GM21390 (cell line): ENCODE measurements at regions not wholly inside any gene's neighbourhood (a gene's known extent, or its start where the extent isn't known, plus 50 kb on each side); places are given as distances from the start of the nearest gene placed in this dataset.

Source experiments
- ATAC-seq: cut with Tn5 transposase; IDR thresholded peaks from one replicate; pipeline ENCODE4 v1.9.1; 2021; ENCODE audit not compliant: unreplicated experiment

DNA sequence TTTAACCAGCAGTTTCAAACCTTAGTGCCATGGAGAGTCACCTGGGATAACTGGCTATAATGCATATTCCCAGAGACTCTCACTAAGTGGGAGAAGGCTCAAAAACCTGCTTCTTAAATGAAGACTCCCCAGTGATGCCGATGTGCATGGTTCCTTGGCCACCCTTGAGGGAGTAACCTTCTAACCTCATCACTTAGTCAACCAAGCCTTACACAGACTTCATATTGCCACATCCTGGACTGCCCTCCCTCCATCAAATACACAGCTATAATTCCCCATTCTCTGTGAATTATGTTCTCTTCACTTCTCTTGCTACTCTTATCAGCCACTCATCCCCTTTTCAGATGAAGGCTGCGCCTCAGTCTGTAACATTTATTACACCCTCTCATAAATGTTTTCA is 462.9 kb upstream of the RGPD4 start:
- no peak for ATAC-seq

DNA sequence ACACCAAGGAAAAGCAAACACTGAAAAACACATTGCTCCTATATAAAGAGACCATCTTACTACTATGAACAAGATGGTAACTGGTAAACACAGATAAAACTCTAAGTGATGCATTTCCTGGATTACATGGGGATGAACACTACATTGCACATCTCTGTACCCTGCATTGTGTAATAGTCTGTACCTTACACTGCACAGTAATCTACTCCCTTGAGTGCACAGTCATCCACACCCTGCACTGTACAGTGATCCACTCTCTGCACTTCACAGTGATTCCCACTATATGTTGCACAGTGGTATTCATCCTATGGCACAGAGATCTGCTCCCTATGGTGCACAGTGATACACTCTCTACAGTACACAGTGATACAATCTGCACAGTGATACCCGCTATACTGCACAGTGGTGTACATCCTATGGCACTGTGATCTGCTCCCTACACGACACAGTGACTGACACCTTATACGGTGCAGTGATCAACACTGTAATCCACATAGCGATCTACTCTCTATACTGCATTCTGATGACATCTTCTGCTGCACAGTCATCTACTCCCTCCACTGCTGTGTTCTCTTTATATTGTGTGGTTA is 462.2 kb upstream of the RGPD4 start:
- no peak for ATAC-seq

DNA sequence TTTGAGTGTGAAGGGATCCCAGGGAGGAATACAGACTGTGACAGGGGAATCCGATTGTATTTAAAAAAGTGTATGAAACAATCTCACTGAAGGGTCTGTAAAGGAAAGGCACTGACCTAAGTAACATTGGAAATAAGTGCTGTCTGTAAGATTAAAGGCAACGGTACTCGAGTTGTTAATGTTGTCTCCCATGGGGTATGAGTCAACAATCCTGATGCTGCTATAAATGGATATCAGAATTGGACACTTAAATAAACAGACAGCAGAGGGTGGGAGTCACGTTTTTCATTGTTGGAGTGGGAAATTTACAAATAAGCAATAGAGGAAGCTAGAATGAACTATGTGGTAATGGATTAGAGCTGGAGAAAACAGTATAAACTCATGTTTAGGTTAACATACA is 452.4 kb upstream of the RGPD4 start:
- ATAC-seq, result no peak

DNA sequence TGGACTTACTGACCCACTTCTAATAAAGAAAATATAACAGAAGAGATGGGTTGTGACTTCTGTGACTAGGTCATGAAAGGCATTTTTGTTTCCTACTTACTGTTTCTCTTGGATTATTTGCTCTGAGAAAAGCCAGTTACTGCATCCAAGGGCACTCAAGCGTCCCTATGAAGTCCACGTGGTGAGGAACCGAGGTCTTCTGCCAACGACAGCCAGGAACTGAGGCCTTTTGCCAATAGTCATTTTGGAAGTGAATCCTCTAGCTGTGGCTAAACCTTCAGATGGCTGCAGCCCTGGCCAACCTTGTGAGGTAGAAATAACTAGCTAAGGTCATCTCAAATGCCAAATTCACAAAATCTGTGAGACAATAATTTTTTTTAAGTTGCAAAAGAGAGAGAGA is 449.8 kb upstream of the RGPD4 start:
- no peak for ATAC-seq

DNA sequence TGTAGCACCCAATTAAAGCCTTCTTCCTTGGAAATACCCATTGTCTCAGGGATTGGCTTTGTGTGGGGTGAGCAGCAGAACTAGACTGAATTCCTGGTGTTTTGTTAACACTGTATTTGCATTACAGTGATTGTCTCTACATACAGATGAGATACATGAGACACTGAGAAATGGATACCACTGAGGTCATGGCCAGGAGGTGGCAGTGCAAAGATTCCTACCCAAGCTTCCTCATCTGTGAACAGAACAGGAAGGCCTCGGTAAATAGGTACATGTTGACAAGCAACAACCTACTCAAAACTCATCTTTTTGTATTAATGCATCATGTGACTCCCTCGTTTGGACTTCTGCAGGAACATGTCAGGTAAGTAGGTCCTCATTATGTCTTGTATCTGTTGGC is 445.8 kb upstream of the RGPD4 start:
- no peak for ATAC-seq

DNA sequence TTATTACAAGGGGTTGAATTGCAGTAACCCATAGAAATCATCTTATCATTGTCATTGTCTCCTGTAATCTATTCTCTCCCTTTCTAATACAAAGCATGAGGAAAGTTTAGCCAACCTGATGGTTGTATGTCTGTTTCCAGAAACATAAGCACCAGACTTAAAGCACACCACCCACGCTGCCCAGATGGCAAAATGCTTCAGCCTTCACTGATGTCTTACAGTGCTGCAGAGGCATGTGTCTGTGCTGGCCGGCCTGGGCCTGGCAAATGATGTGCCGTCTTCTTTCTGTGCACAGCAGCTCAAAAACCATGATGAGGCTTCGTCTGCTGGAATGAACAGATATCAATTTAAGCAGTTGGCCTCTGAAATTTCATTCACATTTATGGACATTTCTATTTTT is 443.0 kb upstream of the RGPD4 start:
- ATAC-seq, result no peak

DNA sequence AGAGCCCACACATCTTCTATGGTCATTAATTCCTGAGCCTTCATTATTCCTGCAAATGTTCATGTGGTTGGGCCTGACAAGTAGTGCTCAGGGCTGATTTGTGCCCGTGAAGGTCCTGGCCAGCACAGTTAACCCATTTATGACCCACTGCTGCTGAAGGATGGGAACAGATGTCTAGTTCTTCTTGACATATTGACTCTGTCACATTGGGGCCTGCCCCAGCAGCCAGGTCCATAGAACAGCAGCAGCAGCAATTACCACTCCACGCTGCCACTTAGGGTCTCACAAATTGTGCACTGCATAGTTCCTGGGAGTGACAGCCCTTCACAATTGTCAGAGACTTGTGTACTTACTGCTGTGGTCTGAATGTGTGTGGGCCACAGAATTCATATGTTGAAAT is 442.3 kb upstream of the RGPD4 start:
- no peak for ATAC-seq

DNA sequence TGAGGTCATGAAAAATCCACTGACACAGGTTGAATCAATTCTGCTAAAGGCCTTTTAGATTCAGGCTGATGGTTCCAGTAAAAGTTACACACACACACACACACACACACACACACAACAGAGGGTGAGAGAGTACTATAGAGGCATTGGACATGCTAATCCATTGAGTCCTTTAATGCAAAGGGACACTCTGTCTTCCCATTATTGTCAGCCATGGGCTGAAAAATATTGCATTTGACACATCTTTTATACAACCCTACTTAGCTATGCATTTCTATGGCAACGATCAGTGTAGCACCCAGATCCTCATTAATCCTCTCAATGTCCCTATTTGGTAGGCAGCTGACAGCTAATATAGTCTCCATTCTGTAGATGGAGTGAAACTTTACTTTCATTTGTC is 440.8 kb upstream of the RGPD4 start:
- ATAC-seq, result no peak

DNA sequence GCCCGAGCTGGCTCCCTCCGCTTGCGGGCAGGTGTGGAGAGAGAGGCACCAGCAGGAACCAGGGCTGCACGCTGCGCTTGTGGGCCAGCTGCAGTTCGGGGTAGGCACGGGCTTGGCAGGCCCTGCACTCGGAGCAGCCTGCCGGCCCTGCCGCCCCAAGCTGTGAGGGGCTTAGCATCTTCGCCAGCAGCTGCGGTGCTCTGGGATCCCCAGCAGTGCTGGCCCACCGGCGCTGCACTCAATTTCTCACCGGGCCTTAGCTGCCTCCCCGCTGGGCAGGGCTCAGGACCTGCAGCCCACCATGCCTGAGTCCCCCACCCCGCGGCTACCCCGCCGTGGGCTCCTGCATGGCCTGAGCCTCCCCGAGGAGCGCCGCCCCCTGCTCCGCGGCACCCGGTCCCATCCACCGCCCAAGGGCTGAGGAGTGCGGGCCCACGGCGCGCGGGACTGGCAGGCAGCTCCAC is 434.4 kb upstream of the RGPD4 start:
- ATAC-seq, result no peak

DNA sequence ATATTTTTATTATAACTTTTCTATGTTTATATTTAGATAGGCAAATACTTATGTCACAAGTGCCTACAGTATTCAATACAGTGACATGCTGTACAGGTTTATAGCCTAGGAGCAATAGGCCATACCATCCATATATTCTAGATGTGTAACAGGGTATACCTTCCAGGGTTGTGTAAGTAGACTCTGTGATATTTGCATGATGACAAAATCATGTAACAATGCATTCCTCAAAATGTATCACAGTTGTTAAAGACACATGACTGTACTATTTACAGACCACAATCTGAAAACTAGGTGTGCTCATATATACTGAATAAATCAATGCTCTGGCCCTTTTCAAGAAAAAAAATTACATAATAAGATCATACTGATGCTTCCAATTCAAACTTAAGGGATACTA is 433.2 kb upstream of the RGPD4 start:
- ATAC-seq, result no peak

DNA sequence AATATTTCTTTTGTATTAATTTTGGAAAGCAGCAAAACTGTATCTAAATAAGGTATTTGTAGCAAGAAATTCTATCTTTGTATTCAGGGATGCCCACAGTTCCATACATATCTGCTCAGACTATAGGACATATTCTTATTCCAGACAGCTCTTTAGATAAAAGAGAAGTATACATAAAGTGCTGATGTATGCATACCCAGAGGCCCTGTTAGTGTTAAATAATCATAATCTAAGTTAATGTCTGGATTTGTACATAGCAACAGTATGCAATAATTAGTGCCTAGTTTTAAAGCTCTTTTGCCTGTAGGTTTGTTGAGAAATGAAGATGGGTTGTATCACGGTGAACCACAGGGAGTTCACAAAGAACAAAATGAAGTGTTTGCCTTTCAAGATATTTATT is 428.0 kb upstream of the RGPD4 start:
- ATAC-seq, result no peak

DNA sequence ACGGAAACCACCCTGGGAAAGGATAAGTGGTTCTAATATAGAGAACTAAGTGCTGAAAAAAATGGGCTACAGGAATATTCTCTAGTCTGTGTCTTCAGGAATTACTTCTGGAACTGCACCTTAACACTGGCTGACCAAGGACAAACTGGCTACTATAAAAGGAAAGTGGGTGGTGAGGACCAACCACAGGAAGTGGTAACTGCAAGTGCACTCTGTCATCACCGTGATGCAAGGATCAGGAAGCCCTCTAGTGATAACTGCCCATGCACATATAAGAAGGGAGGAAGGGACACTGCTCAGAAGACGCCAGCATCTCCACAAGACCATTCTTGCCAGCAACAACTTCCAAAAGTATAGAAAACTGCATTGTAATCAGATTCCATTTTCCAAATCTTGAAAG is 424.4 kb upstream of the RGPD4 start:
- no peak for ATAC-seq

DNA sequence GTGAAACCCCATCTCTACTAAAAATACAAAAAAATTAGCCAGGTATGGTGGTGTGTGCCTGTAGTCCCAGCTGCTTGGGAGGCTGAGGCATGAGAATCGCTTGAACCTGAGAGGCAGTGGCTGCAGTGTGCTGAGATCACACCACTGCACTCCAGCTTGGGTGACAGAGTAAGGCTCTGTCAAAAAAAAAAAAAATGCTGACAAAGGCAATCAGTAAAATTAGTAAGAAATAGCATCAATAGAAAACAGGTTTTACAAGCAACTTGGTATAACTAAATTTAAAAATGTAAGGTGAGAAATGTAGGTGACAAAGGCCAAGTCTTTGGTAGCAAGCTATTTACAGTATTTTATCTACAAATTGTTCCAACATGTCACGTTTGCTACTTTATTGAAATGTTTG is 421.4 kb upstream of the RGPD4 start:
- ATAC-seq, result no peak

DNA sequence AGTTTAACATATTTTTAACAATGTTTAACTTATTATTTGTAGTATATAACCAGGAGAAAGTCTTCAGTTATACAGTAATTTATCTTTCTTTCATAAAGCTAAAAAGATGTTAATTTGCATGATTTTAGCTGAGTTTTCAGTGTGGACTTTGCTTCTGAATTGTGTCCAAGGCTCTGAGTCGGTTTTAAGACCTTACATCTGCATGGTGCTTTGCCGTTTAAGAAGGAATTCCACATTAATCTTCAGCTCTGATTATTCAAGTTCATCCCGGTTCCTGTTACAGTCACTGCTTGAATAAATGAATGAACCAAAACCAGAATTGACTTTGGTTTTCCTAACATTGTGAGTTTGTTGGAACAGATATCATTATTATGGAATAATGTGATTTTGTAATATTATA is 419.7 kb upstream of the RGPD4 start:
- ATAC-seq, result no peak

DNA sequence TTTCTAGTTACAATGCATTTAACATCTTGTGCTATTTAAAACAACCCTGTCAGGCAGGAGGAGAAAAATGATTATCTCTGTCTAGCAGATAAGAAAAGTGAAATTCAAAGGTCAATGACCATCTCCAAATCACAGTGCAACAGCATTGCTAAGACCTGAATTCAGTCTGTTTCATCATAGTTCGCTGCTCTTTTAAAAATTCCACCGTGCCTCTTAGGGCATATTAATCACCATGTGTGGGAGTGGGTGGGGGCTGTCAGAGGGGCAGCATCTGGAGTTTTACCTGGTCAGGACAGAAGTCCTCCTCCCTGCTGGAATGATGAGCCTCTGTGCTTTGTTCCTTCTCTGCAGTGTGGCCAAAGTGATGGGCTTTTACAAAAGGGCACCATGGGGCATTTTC is 418.7 kb upstream of the RGPD4 start:
- ATAC-seq, result no peak

DNA sequence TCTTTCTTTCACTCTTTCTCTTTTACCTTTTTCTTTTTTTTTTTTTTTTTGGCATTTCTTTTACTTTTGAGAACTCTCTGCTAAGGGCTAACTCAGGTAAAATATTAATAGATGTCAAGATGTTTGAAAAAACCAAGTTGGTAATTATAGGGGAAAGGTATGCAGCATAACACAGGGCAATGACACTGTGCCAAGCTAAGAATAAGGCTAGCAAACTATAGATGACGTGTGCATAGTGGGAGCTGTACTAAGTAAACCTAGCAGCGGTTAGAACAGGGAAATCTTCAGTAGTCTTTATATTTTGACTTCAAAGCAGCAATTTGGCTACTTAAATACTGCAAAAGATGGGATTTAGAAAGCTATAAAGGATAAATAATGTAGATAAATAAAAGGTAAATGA is 415.4 kb upstream of the RGPD4 start:
- ATAC-seq, result no peak

DNA sequence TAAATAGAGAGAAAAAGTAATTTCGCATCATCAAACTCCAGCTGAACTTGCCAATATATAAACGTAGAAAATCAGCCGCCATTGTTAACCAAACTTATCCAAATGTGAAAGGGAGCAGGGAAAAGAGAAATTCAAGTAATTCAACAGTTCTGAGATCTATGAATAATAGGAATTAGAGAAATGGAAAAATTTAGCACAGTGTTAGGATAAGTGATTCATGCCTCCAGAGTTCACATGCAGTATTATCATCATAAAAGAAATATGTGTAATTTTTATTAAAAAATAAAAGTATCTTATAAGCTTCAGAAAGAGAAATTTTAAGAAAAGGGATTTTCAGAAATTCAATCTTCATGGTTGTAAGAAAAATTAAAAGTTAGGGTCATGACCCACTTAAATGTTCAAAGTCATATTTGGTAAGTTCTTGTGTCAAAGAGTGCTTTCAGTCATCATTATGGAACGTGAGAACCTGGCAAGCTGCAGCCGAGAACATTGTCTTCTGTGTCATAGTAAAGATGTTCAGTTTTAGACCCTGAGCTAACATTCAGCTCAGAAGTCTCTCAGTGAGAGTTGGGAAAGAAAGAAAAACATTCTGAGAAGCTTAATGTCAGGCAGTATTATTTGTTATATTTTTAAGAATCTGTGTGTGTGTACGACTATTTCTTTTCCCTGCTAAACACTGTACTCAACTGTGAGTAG is 414.3 kb upstream of the RGPD4 start:
- ATAC-seq, result no peak

DNA sequence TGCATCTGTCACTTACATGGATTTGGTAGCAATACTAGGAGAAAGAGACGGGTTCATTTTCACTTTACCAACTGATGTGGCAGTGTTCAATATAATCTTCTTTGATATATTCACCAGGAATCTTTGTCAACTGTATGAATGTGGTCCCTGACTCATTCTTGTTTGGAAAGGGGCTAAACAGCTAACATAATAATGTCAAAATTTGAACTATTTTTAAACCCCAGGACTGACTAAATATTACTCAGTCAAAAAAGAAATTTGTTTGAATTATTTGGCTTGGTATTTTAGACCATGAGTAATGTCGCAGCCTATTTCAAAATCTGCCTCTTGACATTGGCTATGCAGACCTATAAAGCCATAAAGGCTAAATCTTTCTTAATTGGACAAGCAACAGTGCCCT is 413.7 kb upstream of the RGPD4 start:
- no peak for ATAC-seq

DNA sequence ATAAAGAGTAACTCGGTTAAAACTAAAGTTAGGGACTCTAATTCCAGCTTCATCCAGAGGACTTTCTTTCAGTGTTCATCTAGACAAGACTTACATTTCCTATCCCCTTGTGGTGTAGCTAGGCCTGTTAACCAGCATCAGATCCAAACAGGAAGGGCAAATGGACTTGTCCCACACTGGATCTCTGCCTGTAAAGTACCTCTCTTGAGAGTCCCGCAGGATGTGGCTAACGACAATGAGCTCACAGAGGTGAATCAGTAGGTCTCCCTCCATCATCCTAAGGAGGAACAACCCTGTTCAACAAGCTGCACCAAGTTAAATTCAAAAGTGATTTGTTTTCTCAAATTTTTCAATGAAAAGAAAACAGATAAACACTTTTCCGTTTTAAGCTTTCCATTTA is 412.3 kb upstream of the RGPD4 start:
- no peak for ATAC-seq

DNA sequence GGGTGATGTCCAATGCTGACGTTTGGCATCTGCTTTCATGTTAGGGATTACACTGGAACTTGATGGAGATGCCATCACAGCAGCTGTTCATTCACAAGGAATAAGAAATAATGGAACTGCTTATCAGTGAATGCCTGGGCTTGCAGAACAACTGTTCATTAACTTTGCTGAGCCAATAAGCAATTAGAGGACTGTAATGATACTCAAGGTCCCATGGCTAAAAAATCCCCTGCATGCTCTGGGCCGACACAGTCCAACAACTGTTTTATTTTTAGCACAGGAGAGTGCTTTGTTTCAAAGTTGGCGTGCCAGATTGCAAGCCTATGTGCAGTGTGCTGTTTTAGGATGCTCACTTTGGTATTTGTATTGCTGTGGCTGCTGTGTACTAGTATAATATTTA is 408.0 kb upstream of the RGPD4 start:
- no peak for ATAC-seq

DNA sequence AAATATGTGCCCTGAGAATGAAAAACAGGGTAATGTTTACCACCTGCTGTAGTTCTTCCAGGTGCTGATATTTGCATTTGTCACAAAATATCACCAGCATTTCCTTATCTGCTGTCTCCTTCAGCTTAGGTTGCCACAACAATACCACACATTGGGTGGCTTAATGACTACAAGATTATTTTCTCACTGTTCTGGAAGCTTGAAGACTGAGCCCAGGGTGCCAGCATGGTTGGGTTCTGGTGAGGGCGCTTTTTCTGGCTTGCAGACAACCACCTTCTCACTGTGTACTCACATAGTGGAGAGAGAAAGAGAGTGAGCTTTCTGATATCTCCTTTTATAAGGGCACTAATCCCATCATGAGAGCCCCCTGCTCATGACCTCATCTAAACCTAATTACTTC is 407.5 kb upstream of the RGPD4 start:
- ATAC-seq, result no peak

DNA sequence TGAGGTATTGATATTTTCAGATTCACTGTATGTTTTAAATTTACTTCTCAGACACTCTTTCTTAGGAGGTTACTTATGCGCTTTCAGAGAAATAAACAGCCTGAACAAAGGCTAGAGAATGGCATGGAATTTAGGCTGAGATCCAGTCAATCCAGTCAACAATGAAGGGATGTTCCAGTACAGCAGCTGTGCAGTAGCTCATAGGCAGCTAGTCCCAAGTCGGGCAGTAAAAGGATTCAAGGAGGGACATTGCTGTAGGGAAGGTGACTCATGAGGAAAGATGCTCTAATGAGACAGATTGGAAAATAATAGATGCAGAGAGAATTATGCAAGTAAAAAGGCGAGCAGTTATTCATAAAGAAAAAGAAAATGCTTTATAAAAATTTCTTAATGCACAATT is 397.9 kb upstream of the RGPD4 start:
- no peak for ATAC-seq

DNA sequence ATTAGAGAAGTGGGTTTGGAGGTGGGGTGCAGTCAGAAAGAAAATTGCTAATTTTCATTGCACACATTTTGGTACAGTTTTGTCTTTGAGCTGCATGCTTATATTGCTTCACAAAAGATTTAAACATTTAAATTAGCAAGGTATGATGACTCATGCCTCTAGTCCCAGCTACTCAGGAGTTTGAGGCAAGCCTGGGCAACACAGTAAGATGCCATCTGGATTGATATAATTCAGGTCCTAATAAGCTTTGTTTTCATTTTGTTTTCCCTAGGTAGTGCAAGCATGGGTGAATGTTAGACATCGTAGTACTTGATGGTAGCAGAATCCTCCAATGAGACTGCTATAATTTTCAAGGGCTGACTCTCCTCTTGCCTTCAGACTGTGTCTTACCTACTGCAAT is 396.7 kb upstream of the RGPD4 start:
- ATAC-seq, result no peak
